GM20000 (cell line): ENCODE measurements at regions not wholly inside any gene's neighbourhood (a gene's known extent, or its start where the extent isn't known, plus 50 kb on each side); places are given as distances from the start of the nearest gene placed in this dataset.

Experiments
- DNase-seq: peaks from one replicate; pipeline ENCODE4 v3.0.0; 2012; ENCODE audit warnings: low spot score
- CTCF ChIP-seq: IDR thresholded peaks from 2 replicates; pipeline ENCODE4 v1.5.1; 2012; ENCODE audit warnings: mild to moderate bottlenecking, control low read depth; ENCODE audit errors: extremely low read depth, missing control alignments

- no peak for DNase-seq
- TF ChIP-seq CTCF: no peak
Observed at GRCh38 chr1:185534801-185535200, 199.4 kb upstream of the HMCN1 start.

GRCh38 chr1:185533596-185533995 is 200.6 kb upstream of the HMCN1 start:
- TF ChIP-seq CTCF: no peak
- no peak for DNase-seq

- no peak for DNase-seq
- TF ChIP-seq CTCF: no peak
Observed at GRCh38 chr1:185532856-185533255, 201.3 kb upstream of the HMCN1 start.

GRCh38 chr1:185531838-185532237 is 202.4 kb upstream of the HMCN1 start:
- TF ChIP-seq CTCF: no peak
- DNase-seq: no peak

- no peak for TF ChIP-seq CTCF
- DNase-seq: no peak
Observed at GRCh38 chr1:185530215-185530614, 204.0 kb upstream of the HMCN1 start.

- DNase-seq: no peak
- TF ChIP-seq CTCF: no peak
Observed at GRCh38 chr1:185529673-185530072, 204.5 kb upstream of the HMCN1 start.

GRCh38 chr1:185528084-185528676 is 206.0 kb upstream of the HMCN1 start:
- TF ChIP-seq CTCF: no peak
- no peak for DNase-seq
